ENCODE measurements at regions not wholly inside any gene's neighbourhood (a gene's known extent, or its start where the extent isn't known, plus 50 kb on each side); places are given as distances from the start of the nearest gene placed in this dataset.

DNA sequence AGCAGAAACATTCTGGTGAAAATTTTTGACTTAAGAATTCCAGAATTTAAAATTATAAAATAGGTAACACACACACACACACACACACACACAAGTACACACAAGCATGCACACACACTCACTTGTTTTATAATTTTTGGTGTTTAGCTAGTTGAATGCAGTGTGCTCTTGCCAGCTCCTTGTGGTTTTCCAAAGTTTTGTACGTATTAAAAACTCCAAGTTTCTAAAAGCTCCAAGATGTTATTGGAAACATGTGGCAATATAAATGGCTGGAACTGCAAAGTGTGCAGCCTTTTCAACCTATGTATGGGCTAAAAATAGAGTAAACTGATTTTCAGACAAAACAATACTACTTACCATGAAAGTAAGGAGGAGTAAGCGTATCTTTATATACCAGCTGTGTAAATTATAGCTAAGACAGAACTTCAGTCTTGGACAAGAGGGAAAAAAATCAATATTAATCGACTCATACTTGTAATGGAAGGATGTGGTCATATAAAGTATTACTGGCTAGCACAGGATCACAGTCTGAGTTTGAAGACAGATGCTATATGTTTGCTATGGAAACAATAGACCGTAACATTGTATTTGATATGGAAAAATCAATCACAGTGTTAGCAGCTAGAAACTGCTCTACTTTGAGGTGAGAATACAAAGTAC, 727.1 kb upstream of the GRAMD2B start:
- no peak for TF ChIP-seq TAF1 (IDR thresholded peaks at IDR 0.05; ENCODE audit: borderline replicate concordance, low read depth, low read length)
- TF ChIP-seq POLR2A (IDR thresholded peaks at IDR 0.05; ENCODE audit: low read depth, low read length), result no peak
- TF ChIP-seq POLR2AphosphoS5 (IDR thresholded peaks at IDR 0.05; ENCODE audit: low read depth, low read length), result no peak

Measured in GM12892 (cell line).